Peyer's patch (tissue), 4 donors: ENCODE measurements at regions not wholly inside any gene's neighbourhood (a gene's known extent, or its start where the extent isn't known, plus 50 kb on each side); places are given as distances from the start of the nearest gene placed in this dataset.

Experiments used
- DNase-seq, 3 donors: peaks; one replicate each; pipeline ENCODE4 v3.0.0-alpha.2; 2017 to 2019
- H3K27ac ChIP-seq, 4 donors: fragments of 200-600 bp; sonication (generic); one replicate each; pipeline ENCODE4 v1.5.1; 2016 to 2019
- H3K27me3 ChIP-seq, 2 donors: fragments of 200-600 bp; sonication (generic); one replicate each; pipeline ENCODE4 v1.5.1; 2019
- H3K36me3 ChIP-seq, 3 donors: fragments of 200-600 bp; sonication (generic); one replicate each; pipeline ENCODE4 v1.5.1; 2016 to 2019
- H3K4me1 ChIP-seq, 4 donors: fragments of 200-600 bp; sonication (generic); one replicate each; pipeline ENCODE4 v1.5.1; 2016 to 2019
- H3K4me3 ChIP-seq, 4 donors: fragments of 200-600 bp; sonication (generic); 1 replicate in 3 of 4; 2 replicates in 1 of 4; pipeline ENCODE4 v1.5.1; 2016 to 2019; ENCODE audit warnings: mild to moderate bottlenecking in 1 of 4
- H3K9me3 ChIP-seq, 4 donors: fragments of 200-600 bp; sonication (generic); one replicate each; pipeline ENCODE4 v1.5.1; 2016 to 2019; ENCODE audit warnings: mild to moderate bottlenecking in 1 of 4
- CTCF ChIP-seq, 6 experiments: fragments of 450-650 bp in 4 of 6; fragments of 200-600 bp in 2 of 6; sonication (generic) in 1 of 6; IDR thresholded peaks; one replicate each; pipeline ENCODE4 v1.5.1; 2017 to 2019; ENCODE audit warnings: antibody characterized with exemption in 6 of 6, mild to moderate bottlenecking in 3 of 6, moderate library complexity in 1 of 6
- POLR2A ChIP-seq, 2 donors: fragments of 450-650 bp; IDR thresholded peaks; one replicate each; pipeline ENCODE4 v1.5.1; 2017; ENCODE audit warnings: antibody characterized with exemption in 2 of 2, mild to moderate bottlenecking in 2 of 2, moderate library complexity in 2 of 2

GRCh38 chr4:33013282-33013681 is 2293.1 kb downstream of the PCDH7 start:
- TF ChIP-seq CTCF (IDR thresholded peaks at IDR 0.05) (no peak), POLR2A (IDR thresholded peaks at IDR 0.05) (no peak)
- H3K27ac ChIP-seq = no peak overlapping the region
- H3K9me3 ChIP-seq = no peaks in the 10 kb centered on the region
- DNase-seq = no peak
- no peak overlapping the region for H3K4me3 ChIP-seq
- H3K27me3 ChIP-seq = no peaks in the 10 kb centered on the region
- H3K4me1 ChIP-seq = no peaks in the 10 kb centered on the region
- H3K36me3 ChIP-seq = no peaks in the 10 kb centered on the region

- H3K9me3 ChIP-seq = no peaks in the 10 kb centered on the region
- H3K4me3 ChIP-seq = no peak overlapping the region
- no peak for TF ChIP-seq CTCF (IDR thresholded peaks at IDR 0.05)
- no peak for TF ChIP-seq POLR2A (IDR thresholded peaks at IDR 0.05)
- H3K27ac ChIP-seq = no peak overlapping the region
- no peak for DNase-seq
- H3K4me1 ChIP-seq = no peaks in the 10 kb centered on the region
- no peaks in the 10 kb centered on the region for H3K36me3 ChIP-seq
- no peaks in the 10 kb centered on the region for H3K27me3 ChIP-seq
These were observed 2305.1 kb downstream of the PCDH7 start for GRCh38 chr4:33025236-33025635.

GRCh38 chr4:33029976-33030375 is 2309.8 kb downstream of the PCDH7 start:
- DNase-seq = no peak
- Histone ChIP-seq H3K9me3 (no peaks in the 10 kb centered on the region), H3K4me3 (no peak overlapping the region), H3K36me3 (no peaks in the 10 kb centered on the region), H3K4me1 (no peaks in the 10 kb centered on the region), H3K27ac (no peak overlapping the region), H3K27me3 (no peaks in the 10 kb centered on the region)
- no peak for TF ChIP-seq CTCF (IDR thresholded peaks at IDR 0.05)
- no peak for TF ChIP-seq POLR2A (IDR thresholded peaks at IDR 0.05)

- Histone ChIP-seq H3K27ac (no peak overlapping the region), H3K36me3 (no peaks in the 10 kb centered on the region), H3K4me3 (no peak overlapping the region), H3K9me3 (no peaks in the 10 kb centered on the region), H3K4me1 (no peaks in the 10 kb centered on the region), H3K27me3 (no peaks in the 10 kb centered on the region)
- DNase-seq = no peak
- TF ChIP-seq POLR2A (IDR thresholded peaks at IDR 0.05) = no peak
- no peak for TF ChIP-seq CTCF (IDR thresholded peaks at IDR 0.05)
These were observed 2311.2 kb downstream of the PCDH7 start for GRCh38 chr4:33031328-33031727.

- H3K9me3 ChIP-seq = no peaks in the 10 kb centered on the region
- no peak for TF ChIP-seq POLR2A (IDR thresholded peaks at IDR 0.05)
- DNase-seq = no peak
These were observed 2317.3 kb downstream of the PCDH7 start for GRCh38 chr4:33037464-33037863.

GRCh38 chr4:33045334-33045733 is 2325.2 kb downstream of the PCDH7 start:
- TF ChIP-seq POLR2A (IDR thresholded peaks at IDR 0.05) (no peak), CTCF (IDR thresholded peaks at IDR 0.05) (no peak)
- Histone ChIP-seq H3K27ac (no peak overlapping the region), H3K27me3 (no peaks in the 10 kb centered on the region), H3K9me3 (no peaks in the 10 kb centered on the region), H3K4me3 (no peak overlapping the region), H3K4me1 (no peaks in the 10 kb centered on the region), H3K36me3 (no peaks in the 10 kb centered on the region)
- DNase-seq = no peak

More at GRCh38 chr4:33037464-33037863, 2317.3 kb downstream of the PCDH7 start:
- Histone ChIP-seq H3K36me3 (no peaks in the 10 kb centered on the region), H3K27ac (no peak overlapping the region), H3K4me1 (no peaks in the 10 kb centered on the region), H3K27me3 (no peaks in the 10 kb centered on the region), H3K4me3 (no peak overlapping the region)
